ENCODE measurements at regions not wholly inside any gene's neighbourhood (a gene's known extent, or its start where the extent isn't known, plus 50 kb on each side); places are given as distances from the start of the nearest gene placed in this dataset.

GRCh38 chr4:41451961-41452360 is 86.0 kb upstream of the LIMCH1 start (continued):
- TF ChIP-seq ZNF462 (CRISPR knock-in tag; IDR thresholded peaks at IDR 0.05), result no peak

- DNase-seq (ENCODE audit: low spot score) (no peak), ATAC-seq (no peak)
- H3K27ac Mint-ChIP-seq, result no peak overlapping the region
- no peak for TF ChIP-seq NANOG (IDR thresholded peaks at IDR 0.05; ENCODE audit: borderline replicate concordance)
- no peak for TF ChIP-seq CREB1 (CRISPR knock-in tag; IDR thresholded peaks at IDR 0.05; ENCODE audit: low read depth)
- no peak for TF ChIP-seq EZH2phosphoT487 (IDR thresholded peaks at IDR 0.05; ENCODE audit: unreplicated experiment)
- no peak for TF ChIP-seq ZNF114 (CRISPR knock-in tag; IDR thresholded peaks at IDR 0.05)
- TF ChIP-seq ZNF462 (CRISPR knock-in tag; IDR thresholded peaks at IDR 0.05), result no peak
- TF ChIP-seq POLR2AphosphoS5 (IDR thresholded peaks at IDR 0.05; ENCODE audit: low read depth), result no peak
- TF ChIP-seq EZH2 (IDR thresholded peaks at IDR 0.05; ENCODE audit: low read depth, unreplicated experiment), result no peak
Observed at GRCh38 chr4:41452484-41453225, 85.3 kb upstream of the LIMCH1 start.

More at GRCh38 chr4:41452484-41453225, 85.3 kb upstream of the LIMCH1 start:
- no peaks in the 10 kb centered on the region for H3F3A ChIP-seq (replicated peaks; ENCODE audit: low read depth)
- Mint-ChIP-seq H3K36me3 (ENCODE audit: low read depth) (no peaks in the 10 kb centered on the region), H3K4me3 (no peak overlapping the region), H3K4me1 (peaks cover 42% of the 10 kb centered on the region), H3K27me3 (ENCODE audit: insufficient read depth, low read depth, poor library complexity) (peaks cover 2% of the 10 kb centered on the region), H3K9me3 (no peaks in the 10 kb centered on the region)
- no peak overlapping the region for H3K27ac ChIP-seq (ENCODE audit: low read depth)
- H3K27me3 ChIP-seq (ENCODE audit: insufficient read depth), result no peaks in the 10 kb centered on the region
- H2AFZ ChIP-seq, result peak overlapping the region; percentile 43; the same call in 1 of the 2 replicates
- H3K4me2 ChIP-seq, result no peak overlapping the region
- peaks cover 39% of the 10 kb centered on the region for H3K4me1 ChIP-seq (ENCODE audit: insufficient read depth)
- no peaks in the 10 kb centered on the region for H4K20me1 ChIP-seq (replicated peaks; ENCODE audit: insufficient read depth)
- no peaks in the 10 kb centered on the region for H3K9me2 ChIP-seq (ENCODE audit: insufficient read depth)
- no peaks in the 10 kb centered on the region for H3K79me2 ChIP-seq (replicated peaks; ENCODE audit: insufficient read depth)
- H3K36me3 ChIP-seq (ENCODE audit: insufficient read depth), result no peaks in the 10 kb centered on the region
- no peak overlapping the region for H3K4me3 ChIP-seq
